ENCODE measurements at regions not wholly inside any gene's neighbourhood (a gene's known extent, or its start where the extent isn't known, plus 50 kb on each side); places are given as distances from the start of the nearest gene placed in this dataset.

DNA sequence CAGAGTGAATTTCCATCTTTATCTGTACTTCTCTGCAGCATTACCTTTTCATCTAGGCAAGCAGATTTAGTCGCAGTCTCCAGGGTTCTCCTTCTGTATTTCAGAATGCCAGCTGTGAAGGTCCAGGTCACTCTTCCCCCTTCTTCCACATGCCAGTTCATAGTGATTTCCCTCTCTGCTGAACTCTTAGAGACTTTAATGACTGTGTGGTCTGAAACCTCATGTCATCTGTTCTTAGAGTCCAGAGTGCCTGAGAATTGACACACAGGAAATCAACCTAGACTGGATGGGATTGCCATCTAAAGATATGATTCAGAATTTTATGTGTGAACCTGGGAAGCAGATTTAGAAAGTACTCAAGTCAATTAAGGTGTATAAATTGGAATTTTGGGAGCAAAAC, 248.1 kb downstream of the TPBG start:
- TF ChIP-seq, protein P1, sequence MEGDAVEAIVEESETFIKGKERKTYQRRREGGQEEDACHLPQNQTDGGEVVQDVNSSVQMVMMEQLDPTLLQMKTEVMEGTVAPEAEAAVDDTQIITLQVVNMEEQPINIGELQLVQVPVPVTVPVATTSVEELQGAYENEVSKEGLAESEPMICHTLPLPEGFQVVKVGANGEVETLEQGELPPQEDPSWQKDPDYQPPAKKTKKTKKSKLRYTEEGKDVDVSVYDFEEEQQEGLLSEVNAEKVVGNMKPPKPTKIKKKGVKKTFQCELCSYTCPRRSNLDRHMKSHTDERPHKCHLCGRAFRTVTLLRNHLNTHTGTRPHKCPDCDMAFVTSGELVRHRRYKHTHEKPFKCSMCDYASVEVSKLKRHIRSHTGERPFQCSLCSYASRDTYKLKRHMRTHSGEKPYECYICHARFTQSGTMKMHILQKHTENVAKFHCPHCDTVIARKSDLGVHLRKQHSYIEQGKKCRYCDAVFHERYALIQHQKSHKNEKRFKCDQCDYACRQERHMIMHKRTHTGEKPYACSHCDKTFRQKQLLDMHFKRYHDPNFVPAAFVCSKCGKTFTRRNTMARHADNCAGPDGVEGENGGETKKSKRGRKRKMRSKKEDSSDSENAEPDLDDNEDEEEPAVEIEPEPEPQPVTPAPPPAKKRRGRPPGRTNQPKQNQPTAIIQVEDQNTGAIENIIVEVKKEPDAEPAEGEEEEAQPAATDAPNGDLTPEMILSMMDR (IDR thresholded peaks at IDR 0.05; ENCODE audit: insufficient read depth, low read depth, low read length) = no peak
- no peak for TF ChIP-seq EZH2 (IDR thresholded peaks at IDR 0.05; ENCODE audit: insufficient read depth, low read length)
